AG08396 (cell line): ENCODE measurements at regions not wholly inside any gene's neighbourhood (a gene's known extent, or its start where the extent isn't known, plus 50 kb on each side); places are given as distances from the start of the nearest gene placed in this dataset.
"Not testable (repeated sequence)": the region's sequence is repeated elsewhere in the genome, so short reads cannot be mapped to it uniquely, and the experiment has no call there.

Experiments
- DNase-seq: peaks from one replicate; pipeline ENCODE4 v3.0.0; 2012; ENCODE audit warnings: low spot score, mixed read lengths

- DNase-seq: not testable (repeated sequence)
Observed at GRCh38 chr17:64726025-64726424, 63.9 kb upstream of the SMURF2 start.

DNA sequence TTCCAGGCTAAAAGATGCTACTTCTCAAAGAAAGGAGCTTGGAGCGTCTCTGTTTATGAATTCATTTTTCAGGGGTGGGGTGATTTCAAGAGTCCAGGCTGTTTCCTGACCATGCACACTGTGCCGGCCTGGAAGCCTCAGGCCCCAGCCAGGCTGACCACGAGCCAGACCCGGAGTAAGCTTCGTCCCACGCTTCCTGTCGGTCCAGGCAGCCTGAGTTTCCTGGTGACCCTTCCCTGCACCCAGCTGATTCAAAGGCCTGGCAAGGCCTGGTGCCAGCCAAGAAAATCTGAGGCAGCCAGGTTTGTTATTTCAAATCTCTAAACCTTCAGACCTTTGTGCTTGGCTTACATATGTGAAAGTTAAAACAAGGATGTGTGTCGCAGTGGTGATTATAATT, 62.1 kb upstream of the SMURF2 start:
- DNase-seq: peak; percentile 39

- DNase-seq: no peak
Observed at GRCh38 chr17:64723781-64724180, 61.7 kb upstream of the SMURF2 start.

DNA sequence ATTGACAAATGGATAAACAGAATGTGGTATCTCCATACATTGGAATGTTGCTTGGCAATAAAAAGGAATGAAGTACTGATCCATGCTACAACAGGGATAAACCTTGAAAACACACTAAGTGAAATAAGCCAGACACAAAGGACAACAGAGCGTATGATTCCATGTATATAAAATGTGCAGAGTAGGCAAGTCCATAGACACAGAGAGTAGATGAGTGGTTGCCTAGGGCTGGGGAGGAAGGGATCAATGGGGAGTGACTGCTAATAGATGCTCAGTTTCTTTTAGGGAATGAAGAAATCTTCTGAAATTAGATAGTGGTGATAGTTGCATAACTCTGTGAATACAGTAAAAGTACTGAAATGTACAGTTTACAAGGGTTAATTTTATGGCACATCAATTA, 59.4 kb upstream of the SMURF2 start:
- DNase-seq: not testable (repeated sequence)

DNA sequence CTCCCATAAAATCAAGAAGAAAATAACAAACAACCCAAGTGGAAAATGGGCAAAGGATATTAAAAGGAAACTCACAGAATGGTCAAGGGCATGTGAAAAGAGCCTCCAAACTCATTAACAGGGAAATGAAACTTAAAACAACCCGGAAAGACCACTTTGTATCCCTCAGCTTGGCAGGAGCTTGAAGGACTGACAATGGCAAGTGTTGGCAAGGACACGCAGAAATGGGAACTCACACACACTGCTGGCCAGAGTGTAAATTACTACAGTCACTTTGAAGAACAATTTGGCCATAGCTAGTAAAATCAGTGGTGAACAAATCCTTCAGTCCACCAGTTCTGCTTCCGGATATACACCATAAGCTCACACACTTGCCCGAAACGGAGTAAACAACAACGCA, 58.1 kb upstream of the SMURF2 start:
- DNase-seq: not testable (repeated sequence)

DNA sequence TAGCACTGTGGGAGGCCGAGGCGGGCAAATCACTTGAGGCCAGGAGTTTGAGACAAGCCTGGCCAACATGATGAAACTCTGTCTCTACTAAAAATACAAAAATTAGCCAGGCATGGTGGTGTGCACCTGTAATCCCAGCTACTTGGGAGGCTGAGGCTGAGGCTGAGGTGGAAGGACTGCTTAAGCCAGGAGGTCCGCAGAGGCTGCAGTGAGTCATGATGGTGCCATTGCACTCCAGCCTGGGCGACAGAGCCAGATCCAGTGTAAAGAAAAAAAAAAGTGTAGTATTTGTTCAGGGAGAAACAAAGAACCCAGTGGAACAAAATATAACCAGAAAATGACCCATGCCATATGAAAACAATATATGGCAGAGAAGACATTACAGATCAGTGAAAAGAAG, 57.4 kb upstream of the SMURF2 start:
- DNase-seq: not testable (repeated sequence)

DNA sequence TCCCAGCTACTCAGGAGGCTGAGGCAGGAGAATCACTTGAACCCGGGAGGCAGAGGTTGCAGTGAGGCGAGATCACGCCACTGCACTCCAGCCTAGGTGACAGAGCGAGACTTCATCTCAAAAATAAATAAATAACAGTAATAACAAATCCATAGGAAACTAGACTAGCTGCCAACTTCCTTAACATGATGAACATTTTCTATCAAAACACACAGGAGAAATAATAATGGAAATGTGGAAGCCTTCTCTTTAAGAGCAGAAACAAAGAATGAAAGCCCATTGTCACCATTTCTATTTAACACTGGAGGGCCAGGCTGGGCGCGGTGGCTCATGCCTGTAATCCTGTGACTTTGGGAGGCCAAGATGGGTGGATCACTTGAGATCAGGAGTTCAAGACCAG, 56.7 kb upstream of the SMURF2 start:
- not testable (repeated sequence) for DNase-seq

- DNase-seq: no peak
Observed at GRCh38 chr17:64718058-64718457, 56.0 kb upstream of the SMURF2 start.

DNA sequence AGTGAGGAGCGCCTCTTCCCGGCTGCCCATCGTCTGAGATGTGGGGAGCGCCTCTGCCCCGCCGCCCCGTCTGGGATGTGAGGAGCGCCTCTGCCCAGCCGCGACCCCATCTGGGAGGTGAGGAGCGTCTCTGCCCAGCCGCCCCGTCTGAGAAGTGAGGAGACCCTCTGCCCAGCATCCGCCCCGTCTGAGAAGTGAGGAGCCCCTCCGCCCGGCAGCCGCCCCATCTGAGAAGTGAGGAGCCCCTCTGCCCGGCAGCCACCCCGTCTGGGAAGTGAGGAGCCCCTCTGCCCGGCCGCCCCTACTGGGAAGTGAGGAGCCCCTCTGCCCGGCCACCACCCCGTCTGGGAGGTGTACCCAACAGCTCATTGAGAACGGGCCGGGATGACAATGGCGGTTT, 54.4 kb upstream of the SMURF2 start:
- not testable (repeated sequence) for DNase-seq

- DNase-seq: not testable (repeated sequence)
Observed at GRCh38 chr17:64713786-64714185, 51.7 kb upstream of the SMURF2 start.

DNA sequence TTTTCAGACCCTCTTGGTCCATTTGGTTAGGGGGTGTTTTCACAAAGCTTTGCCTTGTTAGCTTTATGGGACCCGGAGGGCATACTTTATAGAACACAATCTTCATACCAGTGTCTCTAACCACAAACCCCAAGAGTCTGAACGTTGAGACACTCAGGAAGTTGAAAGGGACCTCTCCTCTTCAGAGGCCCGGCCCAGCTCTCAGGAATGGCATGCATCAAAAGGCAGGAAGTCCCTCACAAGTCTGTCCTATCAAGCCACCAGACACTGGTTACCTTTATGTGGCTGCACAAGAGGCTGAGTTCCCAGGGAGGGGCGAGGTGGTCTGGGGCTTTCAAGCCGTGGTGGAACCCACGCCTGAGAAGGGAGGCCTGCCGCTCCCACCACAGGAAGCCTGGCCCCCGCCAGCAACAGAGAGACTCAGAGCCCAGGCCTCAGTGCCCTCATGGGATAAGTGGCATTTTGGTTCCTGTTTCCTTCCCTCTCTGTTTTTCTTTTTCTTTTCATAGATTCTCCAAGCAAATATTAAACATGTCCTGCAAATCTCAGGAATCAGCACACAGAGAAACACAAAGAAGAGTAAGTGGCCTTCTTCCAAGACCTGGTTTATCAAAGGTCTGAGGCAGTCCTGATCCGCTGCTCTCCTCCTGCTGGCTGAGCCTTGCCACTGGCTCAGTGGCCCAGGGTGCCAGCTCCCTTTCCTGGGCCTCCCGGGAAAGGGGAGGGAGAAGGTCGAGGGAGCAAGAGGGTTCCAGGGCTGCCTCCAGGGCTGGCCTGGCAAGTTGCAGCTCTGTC, 50.6 kb upstream of the SMURF2 start:
- not testable (repeated sequence) for DNase-seq
